ENCODE measurements at regions not wholly inside any gene's neighbourhood (a gene's known extent, or its start where the extent isn't known, plus 50 kb on each side); places are given as distances from the start of the nearest gene placed in this dataset.

DNA sequence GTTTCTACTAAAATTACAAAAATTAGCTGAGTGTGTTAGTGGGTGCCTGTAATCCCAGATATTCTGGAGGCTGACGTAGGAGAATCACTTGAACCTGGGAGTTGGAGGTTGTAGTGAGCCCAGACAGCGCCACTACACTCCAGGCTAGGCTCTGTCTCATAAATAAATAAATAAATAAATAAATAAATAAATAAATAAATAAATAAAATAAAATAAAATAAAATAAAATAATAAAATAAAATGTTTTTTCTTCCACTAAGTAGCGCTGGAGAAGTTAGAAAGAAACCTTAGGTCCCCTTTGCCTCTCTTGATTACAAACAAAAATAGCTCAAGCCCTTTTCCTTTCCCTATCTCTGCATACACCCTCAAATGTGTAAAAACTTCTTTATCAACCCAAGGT is 525.9 kb downstream of the IPMK start:
- Mint-ChIP-seq H3K9me3 (ENCODE audit: insufficient read depth) (no peaks in the 10 kb centered on the region), H3K4me1 (no peaks in the 10 kb centered on the region)
- POLR2A ChIA-PET = no interaction called here

DNA sequence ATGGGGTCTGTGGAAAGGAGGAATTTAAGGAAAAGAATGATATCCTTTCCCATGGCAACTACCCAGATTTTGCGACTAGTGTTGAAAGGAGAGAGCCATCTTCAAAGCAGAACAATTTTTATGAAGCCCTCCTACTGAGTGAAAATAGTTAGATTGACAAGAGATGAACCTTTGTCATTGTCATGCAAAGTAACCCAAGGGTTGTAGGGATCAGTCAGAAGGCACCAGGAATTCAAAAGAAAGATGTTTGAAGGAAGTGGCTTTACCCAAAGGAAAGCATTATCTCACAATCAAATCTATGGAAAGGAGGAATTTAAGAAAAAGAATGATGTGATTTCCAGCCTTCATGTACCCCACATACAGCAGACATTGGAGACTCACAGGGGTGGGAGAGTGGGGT is 544.4 kb downstream of the IPMK start:
- ChIA-PET POLR2A (no interaction called here), CTCF (no interaction called here)
- no peak for ATAC-seq (ENCODE audit: low read depth)
- no peak overlapping the region for H3K4me2 ChIP-seq (replicated peaks; ENCODE audit: low read depth, low read length, poor library complexity, severe bottlenecking)
- no peak overlapping the region for H3K4me3 ChIP-seq (ENCODE audit: control extremely low read depth in 1 of 5, extremely low read depth in 1 of 5, insufficient read depth in 1 of 5, low read depth in 2 of 5, low read length in 4 of 5)
- no peak overlapping the region for H3K9ac ChIP-seq (ENCODE audit: low read length)
- Mint-ChIP-seq H3K27me3 (no peaks in the 10 kb centered on the region), H3K4me3 (no peak overlapping the region), H3K9me3 (ENCODE audit: insufficient read depth) (peaks cover 2% of the 10 kb centered on the region), H3K4me1 (no peaks in the 10 kb centered on the region), H3K27ac (no peak overlapping the region)
- no peaks in the 10 kb centered on the region for H3K36me3 ChIP-seq (replicated peaks in 1 of 2; ENCODE audit: control extremely low read depth in 1 of 2, control insufficient read depth in 1 of 2, extremely low read depth in 1 of 2, insufficient read depth in 2 of 2, low read length in 1 of 2)
- no peak for DNase-seq
- TF ChIP-seq, protein P1, sequence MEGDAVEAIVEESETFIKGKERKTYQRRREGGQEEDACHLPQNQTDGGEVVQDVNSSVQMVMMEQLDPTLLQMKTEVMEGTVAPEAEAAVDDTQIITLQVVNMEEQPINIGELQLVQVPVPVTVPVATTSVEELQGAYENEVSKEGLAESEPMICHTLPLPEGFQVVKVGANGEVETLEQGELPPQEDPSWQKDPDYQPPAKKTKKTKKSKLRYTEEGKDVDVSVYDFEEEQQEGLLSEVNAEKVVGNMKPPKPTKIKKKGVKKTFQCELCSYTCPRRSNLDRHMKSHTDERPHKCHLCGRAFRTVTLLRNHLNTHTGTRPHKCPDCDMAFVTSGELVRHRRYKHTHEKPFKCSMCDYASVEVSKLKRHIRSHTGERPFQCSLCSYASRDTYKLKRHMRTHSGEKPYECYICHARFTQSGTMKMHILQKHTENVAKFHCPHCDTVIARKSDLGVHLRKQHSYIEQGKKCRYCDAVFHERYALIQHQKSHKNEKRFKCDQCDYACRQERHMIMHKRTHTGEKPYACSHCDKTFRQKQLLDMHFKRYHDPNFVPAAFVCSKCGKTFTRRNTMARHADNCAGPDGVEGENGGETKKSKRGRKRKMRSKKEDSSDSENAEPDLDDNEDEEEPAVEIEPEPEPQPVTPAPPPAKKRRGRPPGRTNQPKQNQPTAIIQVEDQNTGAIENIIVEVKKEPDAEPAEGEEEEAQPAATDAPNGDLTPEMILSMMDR (IDR thresholded peaks at IDR 0.05) = no peak
- no peak for TF ChIP-seq EZH2 (IDR thresholded peaks at IDR 0.05; ENCODE audit: borderline replicate concordance, insufficient read depth, low read depth, low read length, poor library complexity, severe bottlenecking)
- no peak overlapping the region for H3K27ac ChIP-seq (ENCODE audit: low read length in 2 of 2)
- H3K9me3 ChIP-seq (ENCODE audit: control extremely low read depth in 1 of 3, control insufficient read depth in 2 of 3, insufficient read depth in 1 of 3, low read length in 2 of 3) = no peaks in the 10 kb centered on the region
- no CpG with 5 or more reads among the region's 1 CpG for whole genome bisulfite sequencing (ENCODE audit: insufficient coverage)
- H3K79me2 ChIP-seq (ENCODE audit: control insufficient read depth, insufficient read depth, low read length) = no peaks in the 10 kb centered on the region
- H3K27me3 ChIP-seq (replicated peaks in 1 of 4; ENCODE audit: control extremely low read depth in 1 of 4, control insufficient read depth in 3 of 4, insufficient read depth in 4 of 4, low read length in 3 of 4) = no peaks in the 10 kb centered on the region
- no peaks in the 10 kb centered on the region for H3K4me1 ChIP-seq (ENCODE audit: control insufficient read depth in 2 of 2, insufficient read depth in 2 of 2, low read length in 2 of 2)
- intact Hi-C loops (cut with micrococcal nuclease) = no loop called here
- H4K20me1 ChIP-seq (ENCODE audit: control insufficient read depth, insufficient read depth, low read length, poor library complexity, severe bottlenecking) = no peaks in the 10 kb centered on the region
- H2AFZ ChIP-seq (ENCODE audit: insufficient read depth, low read depth, low read length, poor library complexity, severe bottlenecking) = no peak overlapping the region

More for the DNA sequence above, 525.9 kb downstream of the IPMK start:
- H3K9ac ChIP-seq (ENCODE audit: low read length) = no peak overlapping the region
- DNase-seq (no peak), ATAC-seq (ENCODE audit: low read depth) (no peak)
- CTCF ChIA-PET = no interaction called here
- Mint-ChIP-seq H3K27ac (no peak overlapping the region), H3K4me3 (no peak overlapping the region), H3K27me3 (no peaks in the 10 kb centered on the region)
- no peaks in the 10 kb centered on the region for H3K36me3 ChIP-seq (replicated peaks in 1 of 2; ENCODE audit: control extremely low read depth in 1 of 2, control insufficient read depth in 1 of 2, extremely low read depth in 1 of 2, insufficient read depth in 2 of 2, low read length in 1 of 2)
- no CpG with 5 or more reads among the region's 3 CpGs for WGBS (ENCODE audit: insufficient coverage)
- no peak overlapping the region for H3K4me2 ChIP-seq (replicated peaks; ENCODE audit: low read depth, low read length, poor library complexity, severe bottlenecking)
- H3K27ac ChIP-seq (ENCODE audit: low read length in 2 of 2) = no peak overlapping the region
- TF ChIP-seq, protein P1 (IDR thresholded peaks at IDR 0.05) = no peak
- TF ChIP-seq EZH2 (IDR thresholded peaks at IDR 0.05; ENCODE audit: borderline replicate concordance, insufficient read depth, low read depth, low read length, poor library complexity, severe bottlenecking) = no peak
- H3K9me3 ChIP-seq (ENCODE audit: control extremely low read depth in 1 of 3, control insufficient read depth in 2 of 3, insufficient read depth in 1 of 3, low read length in 2 of 3) = peaks cover 0 to 7% (median 0%) of the 10 kb centered on the region in 3 donors
- H2AFZ ChIP-seq (ENCODE audit: insufficient read depth, low read depth, low read length, poor library complexity, severe bottlenecking) = no peak overlapping the region
- H4K20me1 ChIP-seq (ENCODE audit: control insufficient read depth, insufficient read depth, low read length, poor library complexity, severe bottlenecking) = no peaks in the 10 kb centered on the region
- H3K4me1 ChIP-seq (ENCODE audit: control insufficient read depth in 2 of 2, insufficient read depth in 2 of 2, low read length in 2 of 2) = no peaks in the 10 kb centered on the region
- intact Hi-C loops (cut with micrococcal nuclease) = no loop called here
- H3K79me2 ChIP-seq (ENCODE audit: control insufficient read depth, insufficient read depth, low read length) = no peaks in the 10 kb centered on the region
- H3K27me3 ChIP-seq (replicated peaks in 1 of 4; ENCODE audit: control extremely low read depth in 1 of 4, control insufficient read depth in 3 of 4, insufficient read depth in 4 of 4, low read length in 3 of 4) = no peaks in the 10 kb centered on the region
- H3K4me3 ChIP-seq (ENCODE audit: control extremely low read depth in 1 of 5, extremely low read depth in 1 of 5, insufficient read depth in 1 of 5, low read depth in 2 of 5, low read length in 4 of 5) = no peak overlapping the region
